ENCODE measurements at regions not wholly inside any gene's neighbourhood (a gene's known extent, or its start where the extent isn't known, plus 50 kb on each side); places are given as distances from the start of the nearest gene placed in this dataset.

DNA sequence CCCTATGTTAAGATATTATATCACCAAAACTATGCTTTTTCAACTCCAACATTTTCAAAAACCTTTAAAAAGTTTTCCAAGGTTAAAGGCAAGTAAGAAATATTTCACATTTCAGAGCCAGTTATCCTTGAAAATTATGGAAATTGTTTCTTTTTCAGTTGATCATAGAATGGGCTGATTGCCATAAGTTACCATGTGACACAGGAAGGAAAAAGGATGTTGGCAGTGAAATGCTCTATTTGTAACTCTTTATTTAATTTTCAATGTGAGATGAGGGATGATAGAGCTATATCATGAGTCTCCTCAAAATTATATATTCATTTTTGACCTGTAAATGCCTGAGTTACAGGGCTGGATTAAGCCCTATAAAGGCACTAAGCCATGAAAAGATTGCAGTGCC, 93.0 kb upstream of the PLS3 start:
- TF ChIP-seq, protein P1, sequence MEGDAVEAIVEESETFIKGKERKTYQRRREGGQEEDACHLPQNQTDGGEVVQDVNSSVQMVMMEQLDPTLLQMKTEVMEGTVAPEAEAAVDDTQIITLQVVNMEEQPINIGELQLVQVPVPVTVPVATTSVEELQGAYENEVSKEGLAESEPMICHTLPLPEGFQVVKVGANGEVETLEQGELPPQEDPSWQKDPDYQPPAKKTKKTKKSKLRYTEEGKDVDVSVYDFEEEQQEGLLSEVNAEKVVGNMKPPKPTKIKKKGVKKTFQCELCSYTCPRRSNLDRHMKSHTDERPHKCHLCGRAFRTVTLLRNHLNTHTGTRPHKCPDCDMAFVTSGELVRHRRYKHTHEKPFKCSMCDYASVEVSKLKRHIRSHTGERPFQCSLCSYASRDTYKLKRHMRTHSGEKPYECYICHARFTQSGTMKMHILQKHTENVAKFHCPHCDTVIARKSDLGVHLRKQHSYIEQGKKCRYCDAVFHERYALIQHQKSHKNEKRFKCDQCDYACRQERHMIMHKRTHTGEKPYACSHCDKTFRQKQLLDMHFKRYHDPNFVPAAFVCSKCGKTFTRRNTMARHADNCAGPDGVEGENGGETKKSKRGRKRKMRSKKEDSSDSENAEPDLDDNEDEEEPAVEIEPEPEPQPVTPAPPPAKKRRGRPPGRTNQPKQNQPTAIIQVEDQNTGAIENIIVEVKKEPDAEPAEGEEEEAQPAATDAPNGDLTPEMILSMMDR (IDR thresholded peaks at IDR 0.05): no peak
- TF ChIP-seq POLR2AphosphoS5 (IDR thresholded peaks at IDR 0.05): no peak
